HG03108 (cell line): ENCODE measurements at regions not wholly inside any gene's neighbourhood (a gene's known extent, or its start where the extent isn't known, plus 50 kb on each side); places are given as distances from the start of the nearest gene placed in this dataset.
"Not testable (repeated sequence)": the region's sequence is repeated elsewhere in the genome, so short reads cannot be mapped to it uniquely, and the experiment has no call there.

Source experiments
- ATAC-seq: cut with Tn5 transposase; IDR thresholded peaks from one replicate; pipeline ENCODE4 v1.9.1; 2021; ENCODE audit warnings: moderate library complexity; ENCODE audit not compliant: unreplicated experiment

DNA sequence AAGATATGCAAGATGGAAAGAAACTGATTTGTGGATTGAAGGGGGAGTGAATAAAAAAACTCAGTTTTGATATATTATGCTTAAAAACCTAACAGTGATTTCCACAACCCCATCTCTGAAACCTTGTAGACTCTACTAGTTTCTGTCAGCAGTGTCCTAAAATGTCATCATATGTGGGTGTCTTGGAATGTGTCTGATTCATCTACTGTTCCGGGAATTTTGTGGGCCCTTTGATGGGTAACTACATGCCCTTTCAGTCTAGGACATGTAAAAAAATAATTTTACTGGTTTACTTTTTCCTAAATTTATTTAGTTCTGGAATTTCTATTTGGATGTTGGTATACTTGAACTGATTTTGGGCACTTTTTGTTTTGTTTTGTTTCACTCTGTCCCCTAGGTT is 118.9 kb upstream of the NMUR2 start:
- ATAC-seq = no peak

DNA sequence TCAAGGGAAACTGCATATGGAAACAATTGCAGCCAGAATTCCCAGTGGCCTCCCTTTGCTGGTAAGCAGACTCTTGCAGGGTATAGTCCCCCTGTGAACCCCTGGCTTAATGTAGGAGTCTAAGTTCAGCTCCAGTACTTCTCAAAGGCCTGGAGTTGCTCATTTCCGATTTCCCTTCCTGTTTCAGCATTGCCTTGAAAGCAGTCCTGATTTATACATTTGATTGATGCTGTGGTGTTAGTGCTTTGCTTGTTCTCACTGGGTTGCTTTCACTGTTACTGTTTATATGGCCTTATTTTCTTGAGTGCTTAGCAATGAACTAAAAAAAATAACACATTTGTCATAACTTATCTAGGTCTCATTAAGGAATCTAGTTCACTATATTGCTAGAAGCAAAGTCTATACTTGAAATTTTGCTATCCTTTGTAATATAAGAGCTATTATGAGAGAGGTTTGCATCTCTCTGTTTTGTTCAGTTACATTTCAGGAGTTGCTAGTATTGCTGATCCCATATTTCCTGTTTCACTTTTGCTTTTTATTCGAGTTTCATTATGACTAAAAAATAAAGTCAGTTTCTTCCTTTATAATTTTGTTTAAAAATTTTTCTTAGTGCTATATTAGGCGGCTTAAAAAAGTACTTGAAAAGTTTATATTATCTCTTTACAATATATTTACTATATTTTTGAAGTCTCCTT is 122.4 kb upstream of the NMUR2 start:
- ATAC-seq = peak; percentile 65

DNA sequence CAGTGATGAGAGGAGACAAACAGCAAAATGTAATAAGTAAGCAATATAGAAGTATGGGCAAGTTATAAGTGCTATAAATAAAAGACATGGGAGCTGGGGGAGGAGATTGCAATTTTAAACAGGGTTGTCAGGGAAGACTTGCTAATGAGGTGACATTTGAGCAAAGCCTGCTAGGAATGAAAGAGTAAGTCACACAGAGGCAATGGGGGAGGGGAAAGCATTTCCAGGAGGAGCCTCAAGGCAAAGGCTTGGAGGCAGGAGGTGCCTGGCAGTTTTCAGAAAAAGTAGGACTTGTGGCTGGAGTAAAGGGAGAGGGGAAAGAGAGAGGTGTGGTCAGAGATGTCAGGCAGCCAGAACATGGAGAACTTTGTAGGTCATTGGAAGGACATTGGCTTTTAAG is 124.4 kb upstream of the NMUR2 start:
- ATAC-seq = no peak

DNA sequence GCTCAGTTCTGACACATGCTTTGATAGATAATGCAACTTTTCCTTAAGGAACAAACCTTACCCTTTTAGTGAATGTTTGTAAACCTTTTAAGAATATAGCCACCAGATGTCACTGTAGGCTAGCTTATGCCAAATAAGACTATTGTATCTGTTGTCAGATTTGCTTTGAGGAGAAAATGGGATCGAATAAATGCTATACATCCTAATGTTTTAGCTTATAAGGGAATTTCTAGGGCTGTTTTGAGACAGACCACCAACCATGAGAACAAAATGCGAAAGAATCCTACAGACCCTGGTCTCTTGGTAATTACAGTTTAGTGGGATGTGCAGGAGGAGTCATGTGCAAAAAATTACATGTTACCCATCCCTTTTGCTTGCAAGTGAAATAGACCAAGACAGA is 127.6 kb upstream of the NMUR2 start:
- no peak for ATAC-seq

DNA sequence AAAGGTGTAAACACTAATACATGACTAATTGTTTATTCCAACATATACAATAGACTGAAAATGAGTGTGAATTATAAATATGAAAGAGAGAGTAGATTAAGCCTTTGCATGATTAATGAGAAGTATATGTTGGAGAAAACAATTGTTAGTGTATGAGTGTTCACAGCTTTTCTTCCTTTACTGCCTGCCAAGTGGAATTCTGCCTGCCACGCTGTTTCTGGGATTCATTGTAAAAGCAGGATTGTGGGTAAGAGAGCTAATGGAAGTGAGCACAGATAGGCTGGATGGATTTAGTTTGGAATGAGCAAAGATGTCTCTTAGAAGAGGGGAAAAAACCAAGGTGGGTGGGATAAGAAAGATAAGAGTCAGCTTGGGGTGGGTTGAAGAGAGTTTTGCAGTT is 129.6 kb upstream of the NMUR2 start:
- ATAC-seq = no peak

DNA sequence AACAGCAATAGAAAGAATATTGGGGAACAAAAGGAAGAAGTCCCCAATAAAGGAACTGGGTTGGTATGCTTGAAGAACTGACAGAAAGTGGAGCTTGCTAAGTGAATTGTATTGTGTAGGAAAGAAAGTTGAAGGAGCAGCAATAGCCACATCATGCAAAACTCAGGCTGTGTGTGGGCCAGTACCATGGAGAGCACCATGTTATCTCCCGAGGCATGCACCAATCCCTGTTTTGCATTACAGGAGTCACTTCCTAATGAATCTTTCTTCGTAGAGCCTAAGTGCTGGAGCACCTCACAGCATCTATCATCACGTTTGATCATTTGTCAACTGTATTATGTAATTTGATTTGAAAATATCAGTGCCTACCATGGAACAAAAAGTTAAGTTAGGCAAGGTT is 137.7 kb upstream of the NMUR2 start:
- no peak for ATAC-seq

DNA sequence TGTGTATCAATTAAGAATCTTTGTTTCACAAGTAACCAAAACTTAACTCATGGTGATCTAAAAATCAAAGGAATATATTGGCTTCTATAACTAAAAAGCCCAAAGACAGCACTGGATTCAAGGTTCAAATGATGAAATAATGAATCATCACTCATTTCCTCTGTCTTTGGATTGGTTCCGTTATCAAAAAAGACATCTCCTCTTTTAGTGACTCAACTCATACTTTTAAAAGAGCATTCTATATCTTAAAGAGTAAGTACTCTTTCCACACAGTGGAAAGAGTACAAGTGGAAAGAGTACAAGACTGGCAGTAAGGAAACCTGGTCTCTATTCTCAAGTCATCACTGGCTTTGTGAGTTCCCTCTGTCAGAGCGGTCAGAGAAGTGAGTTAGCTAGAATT is 141.4 kb upstream of the NMUR2 start:
- ATAC-seq = no peak

DNA sequence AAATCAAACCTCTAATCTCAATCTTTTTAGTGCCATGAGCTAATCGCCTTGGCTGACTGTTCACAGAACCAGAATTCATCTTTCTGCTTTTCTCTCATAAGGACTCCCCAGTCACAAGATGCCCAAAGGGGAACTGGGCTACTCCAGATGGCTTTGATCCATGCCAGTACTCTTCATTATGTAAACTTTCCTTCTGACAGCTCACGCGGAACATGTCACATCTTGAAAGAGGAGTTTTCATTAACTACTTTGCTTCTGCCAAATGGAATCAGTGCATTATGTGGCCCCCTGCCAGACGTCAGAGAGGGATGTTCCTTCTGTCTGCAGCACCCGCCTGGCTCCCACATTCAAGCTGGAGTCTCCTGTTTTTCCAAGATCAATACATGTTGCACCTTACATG is 142.1 kb upstream of the NMUR2 start:
- ATAC-seq = no peak

DNA sequence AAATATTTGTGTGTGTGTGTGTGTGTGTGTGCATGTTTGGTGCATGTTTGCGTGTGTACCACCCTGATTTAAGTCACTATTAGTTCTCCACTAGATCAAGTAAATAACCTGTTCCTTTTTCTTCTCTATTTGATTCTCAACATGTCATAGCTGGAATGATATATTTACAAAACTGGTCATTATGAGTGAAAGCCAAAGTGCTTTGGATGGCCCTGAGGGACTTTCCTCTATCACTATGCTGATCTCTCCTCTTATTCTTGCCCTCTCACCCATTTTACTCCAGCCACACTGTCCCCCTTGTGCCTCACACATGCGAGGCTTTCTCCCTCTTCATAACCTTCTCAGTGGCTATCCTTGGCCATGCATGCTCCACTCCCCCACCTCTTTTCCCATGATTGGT is 144.6 kb upstream of the NMUR2 start:
- ATAC-seq = no peak

DNA sequence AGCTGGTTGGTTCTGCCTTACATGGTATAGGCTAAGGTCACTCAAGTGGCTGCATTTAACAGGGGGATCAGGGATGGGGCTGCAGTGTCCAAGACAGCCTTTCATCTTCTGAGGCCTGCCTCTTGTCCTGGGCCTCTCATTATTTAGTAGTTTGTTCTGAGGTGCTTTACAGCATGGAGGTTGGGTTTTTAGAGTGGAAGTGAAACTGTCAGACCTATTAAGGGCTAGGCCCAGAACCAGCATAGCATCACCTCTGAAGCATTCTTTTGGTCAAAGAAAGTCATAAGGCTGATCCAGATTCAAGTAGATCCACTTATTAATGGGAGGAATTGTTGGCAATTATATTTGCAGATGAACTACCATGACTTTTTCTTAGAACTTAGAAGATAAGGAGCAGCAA is 146.0 kb upstream of the NMUR2 start:
- ATAC-seq = no peak

DNA sequence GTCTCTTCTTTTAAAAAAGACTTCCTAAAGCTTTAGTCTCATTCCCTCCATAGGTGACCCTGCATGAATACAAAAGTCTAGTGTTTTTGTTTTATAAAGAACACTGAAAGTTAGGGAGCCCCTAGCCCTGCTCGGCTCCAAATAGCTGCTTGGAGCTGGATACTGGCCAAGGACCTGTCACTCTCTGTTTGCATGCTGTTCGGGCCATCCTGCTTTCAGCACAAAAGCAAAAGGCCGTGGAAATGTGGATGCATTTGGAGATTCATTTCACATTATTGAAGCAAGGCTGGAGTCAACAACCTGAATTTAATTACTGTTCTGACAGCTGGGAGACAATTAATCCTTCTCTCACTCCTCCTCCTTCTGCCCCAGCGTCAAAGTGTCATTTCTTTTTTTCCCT is 151.7 kb upstream of the NMUR2 start:
- ATAC-seq = no peak

DNA sequence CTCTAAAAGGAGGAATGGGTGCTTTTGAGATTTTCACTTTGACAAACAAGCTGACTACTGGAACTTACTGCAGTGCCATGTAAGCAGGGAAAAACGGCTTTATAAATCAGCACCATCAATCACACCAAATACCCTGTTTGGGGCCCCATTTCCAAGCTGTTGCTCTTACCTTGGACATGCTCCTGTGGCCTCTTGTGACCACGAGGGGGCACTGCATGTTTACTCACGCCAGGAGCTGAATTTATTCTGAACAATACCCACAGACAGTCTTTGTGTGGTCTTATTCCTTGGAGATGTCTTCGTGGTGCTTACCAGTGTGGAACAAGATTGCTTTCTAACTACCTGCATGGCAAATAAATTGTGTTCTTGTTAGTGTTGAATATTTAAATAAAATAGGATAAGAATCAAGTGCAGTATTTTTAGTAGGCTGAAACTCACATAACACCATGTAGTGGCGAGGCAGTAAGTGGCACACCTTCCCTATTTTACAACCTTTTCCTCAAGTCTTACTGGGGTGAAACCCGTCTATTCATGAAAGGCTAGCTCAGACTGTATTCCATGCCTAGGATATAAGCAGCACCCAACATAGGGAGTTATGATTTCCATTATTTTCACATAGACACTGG is 155.5 kb upstream of the NMUR2 start:
- ATAC-seq = no peak

DNA sequence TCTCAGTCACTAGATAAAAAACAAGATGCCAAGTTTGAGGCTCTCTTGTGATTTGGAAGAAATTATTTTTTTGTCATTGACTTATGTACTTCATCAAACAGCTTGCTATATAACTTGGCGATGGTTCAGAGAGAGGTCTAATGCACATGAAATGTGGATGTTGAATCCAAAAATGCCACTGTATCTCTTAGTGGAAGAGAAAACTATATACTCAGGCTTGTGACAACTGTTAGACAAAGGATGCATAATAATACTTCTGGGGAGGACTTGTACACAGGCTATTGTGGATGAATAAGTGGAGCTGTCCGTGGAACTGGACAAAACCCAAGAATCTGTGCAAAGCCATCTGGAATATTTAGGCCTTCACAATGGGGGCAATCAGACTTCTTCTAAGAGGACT is 162.9 kb upstream of the NMUR2 start:
- no peak for ATAC-seq

DNA sequence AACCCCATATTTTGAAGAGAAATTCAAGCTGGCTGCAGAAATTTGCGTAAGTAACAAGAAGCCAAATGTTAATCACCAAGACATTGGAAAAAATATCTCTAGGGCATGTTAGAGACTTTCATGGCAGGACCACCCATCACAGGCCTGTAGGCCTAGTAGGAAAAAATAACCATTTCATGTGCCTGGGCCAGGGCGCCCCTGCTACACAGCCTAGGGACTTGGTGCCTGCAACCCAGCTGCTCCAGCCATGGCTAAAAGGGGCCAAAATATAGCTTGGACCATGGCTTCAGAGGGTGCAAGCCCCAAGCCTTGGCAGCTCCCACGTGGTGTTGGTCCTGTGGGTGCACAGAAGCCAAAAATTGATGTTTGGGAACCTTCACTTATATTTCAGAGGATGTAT is 167.7 kb upstream of the NMUR2 start:
- ATAC-seq = no peak

DNA sequence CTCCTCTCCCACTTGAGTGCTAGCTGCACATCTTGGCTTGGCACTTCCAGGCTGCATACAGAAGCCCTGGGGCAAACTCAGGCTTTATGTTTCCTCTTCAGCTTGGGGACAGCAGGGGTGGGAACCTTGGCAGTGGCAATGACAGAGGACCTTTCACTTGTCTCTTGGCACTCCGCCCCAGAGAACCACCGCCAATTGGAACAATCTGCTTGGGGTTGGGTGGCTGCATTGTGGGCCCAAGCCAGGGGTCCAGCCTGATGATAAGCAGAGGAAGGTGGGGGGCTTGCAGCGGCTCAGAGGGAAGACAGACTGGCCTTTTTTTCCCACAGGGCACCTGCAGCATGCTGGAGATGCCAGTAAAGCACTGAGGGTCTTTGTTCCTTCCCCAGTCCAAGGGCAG is 179.0 kb upstream of the NMUR2 start:
- no peak for ATAC-seq

DNA sequence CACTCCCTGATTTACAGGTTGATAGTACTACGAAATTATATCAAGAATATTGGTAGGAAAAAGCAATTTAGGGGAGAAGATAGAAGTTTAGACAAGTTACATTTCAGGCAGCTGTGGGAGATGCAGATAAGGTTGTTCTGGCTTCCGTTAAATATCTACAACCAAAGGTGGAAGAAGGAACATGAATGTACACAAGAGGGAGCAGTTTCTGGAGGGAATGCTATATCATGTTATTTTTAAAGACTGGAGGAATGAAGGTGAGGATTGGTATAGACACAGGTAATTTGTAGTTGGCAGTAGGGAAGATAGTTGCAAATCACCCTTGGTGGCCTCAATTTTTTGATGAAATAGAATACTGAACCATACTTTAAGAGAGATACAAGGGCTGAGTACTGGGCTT is 187.3 kb upstream of the NMUR2 start:
- ATAC-seq = no peak

DNA sequence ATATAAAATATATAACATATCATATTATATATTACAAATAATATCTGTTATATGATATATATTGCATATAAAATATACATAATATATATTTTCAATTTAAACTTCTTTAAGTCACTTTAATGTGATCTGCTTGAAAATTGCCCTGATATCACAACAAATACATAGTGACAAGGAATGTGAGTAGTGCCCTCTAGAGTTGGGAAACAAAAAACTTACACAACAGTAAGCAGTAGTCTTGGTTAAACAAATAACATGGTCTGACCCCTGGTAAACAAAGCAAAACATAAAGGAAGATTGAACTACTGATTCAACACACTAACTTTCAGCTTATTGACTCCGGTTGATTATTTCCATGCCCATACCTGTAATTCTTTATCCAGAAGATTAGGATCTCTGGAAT is 188.3 kb upstream of the NMUR2 start:
- ATAC-seq = no peak

DNA sequence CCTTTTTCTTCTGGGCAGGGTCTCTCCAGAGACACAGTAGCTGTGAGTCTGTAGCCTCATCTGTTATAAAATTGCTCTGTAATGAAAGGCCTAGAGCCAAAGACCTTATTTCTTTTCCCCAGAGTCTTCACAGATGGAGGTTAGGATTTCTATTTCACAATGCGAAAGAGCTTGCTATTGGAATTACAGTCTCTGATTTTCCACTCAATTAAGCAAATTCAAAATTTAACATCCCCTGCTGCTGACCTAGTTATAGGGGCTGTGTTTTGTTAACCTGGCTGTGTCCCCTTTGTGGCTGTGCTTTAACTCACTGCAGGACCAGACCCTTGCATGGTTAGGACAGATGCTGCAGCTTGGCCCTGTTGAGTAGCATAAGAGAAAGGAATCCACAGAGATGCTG is 190.3 kb upstream of the NMUR2 start:
- ATAC-seq = no peak

DNA sequence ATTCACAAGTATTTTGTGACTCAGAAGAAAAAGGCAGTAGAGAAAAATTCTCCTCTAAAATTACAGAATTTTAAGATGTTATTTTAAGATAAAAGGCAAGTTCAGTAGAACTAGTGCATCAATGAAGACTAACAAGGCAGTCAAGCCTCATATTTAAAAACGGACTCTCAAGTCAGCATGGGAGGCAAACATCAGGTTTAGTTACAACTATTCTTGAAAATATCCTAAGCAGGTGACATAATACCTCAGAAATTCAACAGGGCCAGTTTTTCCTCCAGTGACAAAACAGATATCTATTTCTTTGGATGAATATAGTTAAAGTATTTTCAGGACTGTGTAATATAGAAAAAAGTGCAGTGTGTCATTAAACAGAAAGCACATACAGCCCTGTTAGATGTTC is 194.0 kb upstream of the NMUR2 start:
- no peak for ATAC-seq

DNA sequence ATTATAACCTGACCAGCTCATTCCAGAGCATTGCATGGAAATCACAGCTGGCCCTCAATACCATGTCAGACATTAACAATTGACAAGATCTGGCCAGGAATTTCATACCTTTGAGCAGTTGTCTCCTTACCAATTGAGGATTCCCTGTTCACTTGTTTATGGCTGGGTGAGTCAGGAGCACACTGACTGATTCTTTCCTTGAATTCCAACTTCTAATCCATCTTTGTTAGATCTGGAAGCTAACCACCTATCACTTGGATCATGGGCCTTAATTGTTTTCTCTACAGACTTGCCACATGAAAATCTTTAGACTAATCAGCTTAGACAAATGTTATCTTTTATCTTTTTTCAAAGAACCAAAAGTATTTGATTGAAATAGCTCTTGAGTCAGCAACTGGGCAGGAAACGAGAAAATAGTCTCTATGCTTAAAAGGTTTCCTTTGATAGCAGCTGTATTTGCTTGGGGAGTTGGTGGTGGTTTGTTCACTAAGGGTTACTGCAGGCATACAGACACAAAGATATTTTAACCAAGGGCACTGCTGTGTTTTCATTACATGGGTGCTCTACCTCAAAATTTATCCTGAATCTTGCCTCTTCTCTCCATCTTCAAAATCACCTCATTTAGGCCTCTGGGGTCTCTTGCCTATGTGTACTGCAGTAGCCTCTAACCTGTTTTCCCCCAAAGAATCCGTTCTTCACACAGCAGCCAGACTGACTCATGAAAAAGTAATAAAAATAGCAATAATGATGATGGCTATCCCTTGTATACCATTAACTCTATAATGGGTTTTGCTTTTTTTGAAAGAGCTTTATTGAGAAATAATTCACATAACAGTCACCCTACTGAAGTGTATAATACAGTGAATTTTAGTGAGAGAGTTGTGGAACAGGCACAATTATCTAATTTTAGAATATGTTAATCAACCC is 197.0 kb upstream of the NMUR2 start:
- no peak for ATAC-seq

DNA sequence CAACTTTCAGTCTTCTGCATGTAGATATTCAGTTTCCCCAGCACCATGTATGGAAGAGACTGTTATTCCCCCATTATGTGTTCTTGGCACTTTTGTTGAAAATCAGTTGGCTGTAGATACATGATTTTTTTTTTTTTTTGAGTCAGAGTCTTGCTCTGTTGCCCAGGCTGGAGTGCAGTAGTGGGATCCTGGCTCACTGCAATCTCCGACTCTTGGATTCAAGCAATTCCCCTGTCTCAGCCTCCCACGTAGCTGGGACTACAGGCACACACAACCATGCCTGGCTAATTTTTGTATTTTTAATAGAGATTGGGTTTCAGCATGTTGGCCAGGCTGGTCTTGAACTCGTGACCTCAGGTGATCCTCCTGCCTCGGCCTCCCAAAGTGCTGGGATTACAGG is 201.0 kb upstream of the NMUR2 start:
- not testable (repeated sequence) for ATAC-seq

DNA sequence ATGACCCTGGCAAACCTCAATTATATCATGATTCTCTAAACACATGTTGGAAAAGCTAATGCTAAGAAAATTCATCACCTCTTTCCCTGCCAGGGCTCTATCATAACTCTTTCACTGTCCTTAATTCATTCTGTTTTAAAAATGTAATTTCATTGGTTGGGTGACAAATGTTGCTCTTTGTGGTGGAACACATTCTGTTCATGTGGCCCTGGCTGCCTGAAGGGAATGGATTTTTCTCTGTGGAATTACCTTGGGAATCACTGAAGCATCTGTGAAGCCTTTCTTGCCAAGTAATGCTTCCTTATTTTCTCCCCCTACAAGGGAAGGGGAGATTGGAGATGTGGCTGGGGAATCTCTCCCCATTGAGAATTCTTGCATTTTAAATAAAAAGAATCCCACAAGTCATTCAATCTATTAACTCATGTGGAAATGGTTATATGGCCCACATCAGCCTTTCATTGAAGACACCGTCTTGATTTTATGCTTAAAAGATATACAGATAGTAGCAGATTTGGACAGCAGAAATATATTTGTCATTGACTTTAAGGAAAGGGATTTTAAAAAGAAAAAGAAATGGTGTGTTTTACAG is 201.8 kb upstream of the NMUR2 start:
- no peak for ATAC-seq
